Stimulated activated naive B cell treated with anti-CD40 and anti-IgM and Interleukin-4, amounts not matched to agents 10 μg/mL and 1 μg/mL and 100 μg/mL, for 72 hours (primary cell): ENCODE measurements at regions not wholly inside any gene's neighbourhood (a gene's known extent, or its start where the extent isn't known, plus 50 kb on each side); places are given as distances from the start of the nearest gene placed in this dataset.

ENCODE experiments used
- ATAC-seq, 2 donors: fragments of 150-1000 bp; cut with Tn5 transposase; replicated peaks; 2 replicates each; pipeline ENCODE4 v1.10.0; 2021; ENCODE audit warnings: moderate library complexity in 1 of 2
- DNase-seq: peaks from one replicate; pipeline ENCODE4 v3.0.0; 2021
- H3K27ac Mint-ChIP-seq: one replicate; pipeline ENCODE4 v1.8.0; 2022; ENCODE audit warnings: mild to moderate bottlenecking, mixed read lengths
- H3K27me3 Mint-ChIP-seq, 2 donors: one replicate each; pipeline ENCODE4 v1.8.0; 2022; ENCODE audit warnings: mixed read lengths in 2 of 2
- H3K36me3 Mint-ChIP-seq, 2 donors: one replicate each; pipeline ENCODE4 v1.8.0; 2022; ENCODE audit warnings: mixed read lengths in 2 of 2, mild to moderate bottlenecking in 1 of 2
- H3K4me1 Mint-ChIP-seq, 2 donors: one replicate each; pipeline ENCODE4 v1.8.0; 2022; ENCODE audit warnings: mixed read lengths in 2 of 2, mild to moderate bottlenecking in 1 of 2
- H3K4me3 Mint-ChIP-seq, 2 donors: one replicate each; pipeline ENCODE4 v1.8.0; 2022; ENCODE audit warnings: mild to moderate bottlenecking in 2 of 2, mixed read lengths in 2 of 2, moderate library complexity in 1 of 2
- H3K9me3 Mint-ChIP-seq, 2 donors: one replicate each; pipeline ENCODE4 v1.8.0; 2022; ENCODE audit warnings: mixed read lengths in 2 of 2, mild to moderate bottlenecking in 1 of 2

DNA sequence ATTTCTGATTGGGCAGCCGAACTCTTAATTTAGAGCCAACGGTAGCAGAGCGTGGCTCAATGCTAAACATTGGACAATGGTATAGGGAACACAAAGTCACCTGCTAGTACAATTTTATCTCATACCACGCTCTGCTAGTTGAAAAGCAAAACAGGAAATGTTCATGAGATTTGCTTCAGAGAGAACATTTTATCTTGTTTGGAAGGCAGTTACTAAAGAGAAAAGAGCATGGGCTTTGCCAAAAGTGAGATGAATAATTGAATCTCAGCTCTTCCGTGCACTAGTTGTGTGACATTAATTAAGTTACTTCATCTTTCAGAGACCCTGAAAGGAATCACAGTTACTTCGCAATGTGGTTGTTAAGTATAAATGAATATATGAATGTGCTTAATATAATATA is 161.5 kb upstream of the FAM13C start:
- Mint-ChIP-seq H3K36me3 (peaks cover 0 to 2% of the 10 kb centered on the region in 2 donors), H3K27ac (no peak overlapping the region), H3K4me1 (no peaks in the 10 kb centered on the region), H3K9me3 (peaks cover 0 to 4% of the 10 kb centered on the region in 2 donors), H3K4me3 (no peak overlapping the region), H3K27me3 (peaks cover 0 to 5% of the 10 kb centered on the region in 2 donors)
- DNase-seq (no peak), ATAC-seq (no peak)

DNA sequence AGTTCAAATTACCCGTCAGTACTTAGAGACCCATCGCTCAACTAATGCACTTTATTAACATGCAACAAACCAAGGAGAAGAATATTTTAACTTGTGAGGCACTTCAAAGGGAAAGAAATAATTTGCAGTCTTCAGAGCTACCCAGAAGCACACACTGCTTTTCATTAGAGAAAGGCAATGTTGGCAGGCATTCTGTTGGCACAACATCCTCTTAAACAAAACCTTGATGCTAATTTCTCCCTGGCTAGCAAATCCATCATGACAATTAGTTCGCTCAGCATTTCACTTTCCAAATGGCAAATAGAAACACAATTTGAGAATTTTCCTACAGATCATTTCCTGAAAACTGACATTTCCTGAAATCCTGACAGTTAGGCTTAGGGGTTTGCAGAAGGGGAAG is 155.6 kb upstream of the FAM13C start:
- Mint-ChIP-seq H3K36me3 (peaks cover 0 to 2% of the 10 kb centered on the region in 2 donors), H3K4me3 (no peak overlapping the region), H3K27me3 (no peaks in the 10 kb centered on the region), H3K27ac (no peak overlapping the region), H3K9me3 (peaks cover 0 to 2% of the 10 kb centered on the region in 2 donors), H3K4me1 (no peaks in the 10 kb centered on the region)
- DNase-seq (no peak), ATAC-seq (no peak)

DNA sequence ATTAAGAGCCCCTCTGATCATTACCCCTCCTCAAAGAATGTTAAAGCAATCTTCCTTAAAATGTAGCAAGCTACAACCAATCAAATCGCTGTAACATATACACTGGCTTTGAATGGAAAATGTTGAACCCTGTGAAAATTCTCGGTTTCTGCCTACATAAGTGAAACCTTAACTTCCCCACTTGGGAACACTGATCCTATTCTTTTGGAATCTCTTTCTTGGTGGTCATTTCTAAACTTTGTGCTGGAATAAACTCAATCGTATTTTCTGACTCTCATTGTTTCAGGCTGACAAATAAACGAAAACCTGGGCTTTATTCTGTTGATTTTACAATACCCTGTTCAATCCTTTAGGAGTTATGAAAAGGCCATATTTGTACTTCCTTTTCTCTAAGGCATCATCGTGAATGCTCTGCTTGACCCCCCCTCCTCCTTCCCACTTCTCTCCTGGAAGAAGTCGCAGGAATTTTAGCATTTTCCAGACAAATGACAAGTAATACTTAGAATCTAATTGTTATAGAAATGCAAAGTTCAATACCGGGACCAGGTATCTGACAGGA is 155.1 kb upstream of the FAM13C start:
- DNase-seq (no peak), ATAC-seq (no peak)
- H3K27me3 Mint-ChIP-seq: no peaks in the 10 kb centered on the region
- peaks cover 0 to 2% of the 10 kb centered on the region in 2 donors for H3K9me3 Mint-ChIP-seq
- H3K4me3 Mint-ChIP-seq: no peak overlapping the region
- no peaks in the 10 kb centered on the region for H3K4me1 Mint-ChIP-seq
- H3K36me3 Mint-ChIP-seq: peaks cover 0 to 2% of the 10 kb centered on the region in 2 donors
- no peak overlapping the region for H3K27ac Mint-ChIP-seq

DNA sequence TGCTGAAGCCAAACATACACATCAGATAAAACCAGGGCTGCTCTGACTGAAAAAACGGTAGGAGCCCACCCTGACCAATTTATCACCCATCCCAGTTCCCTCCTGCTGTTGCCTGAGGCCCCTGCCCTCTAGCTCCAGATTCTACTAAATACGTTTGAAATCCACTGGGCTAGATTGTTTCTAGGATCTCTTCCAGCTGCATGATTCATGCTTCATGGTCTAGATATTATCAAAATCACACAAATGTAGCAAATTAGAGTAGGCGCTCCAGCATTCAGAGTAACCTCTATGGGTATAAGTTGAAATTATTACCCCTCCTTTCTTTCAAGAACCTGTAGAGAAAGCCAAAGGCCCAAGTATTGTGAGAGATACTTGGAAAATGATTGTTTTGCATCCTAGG is 151.2 kb upstream of the FAM13C start:
- DNase-seq (no peak), ATAC-seq (no peak)
- Mint-ChIP-seq H3K9me3 (no peaks in the 10 kb centered on the region), H3K36me3 (no peaks in the 10 kb centered on the region), H3K4me3 (no peak overlapping the region), H3K4me1 (no peaks in the 10 kb centered on the region), H3K27me3 (no peaks in the 10 kb centered on the region), H3K27ac (no peak overlapping the region)

DNA sequence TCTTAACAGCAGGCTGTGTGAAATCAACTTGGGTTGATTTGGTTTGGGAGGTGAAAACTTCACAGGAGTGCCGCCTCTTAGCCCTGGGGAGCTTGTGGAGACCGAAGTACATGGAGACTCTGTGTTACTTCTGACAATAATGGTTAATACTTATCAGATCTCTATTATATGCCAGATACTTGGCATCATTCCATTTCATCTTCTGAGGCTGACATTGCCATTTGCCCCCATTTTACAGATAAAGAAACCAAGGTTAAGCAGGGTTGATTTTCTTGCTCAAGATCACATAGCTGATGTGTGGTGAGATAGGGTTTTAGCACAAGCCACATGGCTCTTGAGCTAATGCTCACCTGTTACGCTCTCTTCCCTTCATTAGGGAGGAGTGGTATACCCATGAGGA is 150.6 kb upstream of the FAM13C start:
- Mint-ChIP-seq H3K4me3 (no peak overlapping the region), H3K4me1 (no peaks in the 10 kb centered on the region), H3K9me3 (no peaks in the 10 kb centered on the region), H3K36me3 (no peaks in the 10 kb centered on the region), H3K27me3 (no peaks in the 10 kb centered on the region), H3K27ac (no peak overlapping the region)
- ATAC-seq: no peak
- DNase-seq: no peak

DNA sequence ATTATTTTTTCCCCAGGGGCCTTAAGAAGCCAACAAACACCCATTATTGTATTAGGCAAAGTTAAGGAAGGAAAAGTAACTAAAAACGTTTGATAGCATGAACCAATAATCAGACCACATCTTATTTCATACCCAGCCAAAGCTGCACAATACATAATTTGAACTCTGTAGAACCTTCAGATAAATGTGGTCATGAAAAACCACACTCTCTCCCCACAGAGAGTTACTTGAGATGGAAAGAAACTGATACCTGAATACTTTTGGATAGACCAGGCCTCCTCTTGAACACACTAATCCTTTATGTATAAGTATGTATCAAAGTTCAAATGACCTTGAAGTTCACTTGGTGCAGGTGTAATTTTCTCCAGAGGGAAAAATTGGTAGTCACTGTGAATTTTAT is 146.6 kb upstream of the FAM13C start:
- no peak overlapping the region for H3K27ac Mint-ChIP-seq
- DNase-seq (no peak), ATAC-seq (no peak)
- no peak overlapping the region for H3K4me3 Mint-ChIP-seq
- H3K27me3 Mint-ChIP-seq: no peaks in the 10 kb centered on the region
- no peaks in the 10 kb centered on the region for H3K4me1 Mint-ChIP-seq
- H3K9me3 Mint-ChIP-seq: no peaks in the 10 kb centered on the region
- no peaks in the 10 kb centered on the region for H3K36me3 Mint-ChIP-seq

DNA sequence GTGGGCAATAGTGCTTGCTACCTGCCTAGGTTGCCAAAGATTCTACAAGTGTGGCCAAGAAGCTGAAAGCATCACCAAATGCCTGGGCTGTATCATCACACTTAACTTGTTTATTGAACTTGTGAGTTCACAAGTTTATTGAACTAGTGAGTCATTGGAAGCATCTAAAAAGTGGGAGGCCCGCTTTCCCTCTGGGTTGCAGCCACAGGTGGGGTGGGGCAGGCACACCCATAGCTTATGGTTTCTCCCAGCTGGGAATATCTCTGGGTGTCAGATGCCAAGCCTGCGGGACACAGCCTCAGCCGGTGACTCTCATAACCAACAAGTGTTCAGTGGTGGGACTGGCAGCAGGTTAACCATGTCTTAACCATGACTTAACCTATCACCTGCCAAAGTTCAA is 145.9 kb upstream of the FAM13C start:
- H3K36me3 Mint-ChIP-seq: no peaks in the 10 kb centered on the region
- H3K4me1 Mint-ChIP-seq: no peaks in the 10 kb centered on the region
- H3K4me3 Mint-ChIP-seq: no peak overlapping the region
- H3K9me3 Mint-ChIP-seq: no peaks in the 10 kb centered on the region
- ATAC-seq (no peak), DNase-seq (no peak)
- no peaks in the 10 kb centered on the region for H3K27me3 Mint-ChIP-seq
- H3K27ac Mint-ChIP-seq: no peak overlapping the region

DNA sequence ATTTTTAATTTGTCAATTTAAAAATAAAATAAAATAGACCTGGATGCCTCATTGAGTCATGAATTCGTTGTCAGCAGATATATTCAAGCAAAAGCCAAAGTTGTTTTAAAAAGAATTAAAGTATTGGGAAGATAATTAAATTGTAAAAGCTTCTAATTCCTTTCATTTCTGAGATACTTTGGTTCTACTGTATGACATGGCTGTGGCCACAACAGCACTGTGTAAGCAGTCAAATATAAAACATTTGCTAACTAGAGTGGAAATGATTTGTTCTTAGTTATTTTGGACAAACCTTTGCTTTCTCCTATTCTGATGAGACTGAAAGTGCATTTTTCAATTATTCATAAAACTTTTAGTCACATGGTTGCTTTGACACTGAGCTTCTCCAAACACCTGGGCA is 143.6 kb upstream of the FAM13C start:
- H3K4me3 Mint-ChIP-seq: no peak overlapping the region
- no peaks in the 10 kb centered on the region for H3K9me3 Mint-ChIP-seq
- no peak for ATAC-seq
- DNase-seq: no peak
- H3K36me3 Mint-ChIP-seq: no peaks in the 10 kb centered on the region
- H3K4me1 Mint-ChIP-seq: no peaks in the 10 kb centered on the region
- no peak overlapping the region for H3K27ac Mint-ChIP-seq
- no peaks in the 10 kb centered on the region for H3K27me3 Mint-ChIP-seq

DNA sequence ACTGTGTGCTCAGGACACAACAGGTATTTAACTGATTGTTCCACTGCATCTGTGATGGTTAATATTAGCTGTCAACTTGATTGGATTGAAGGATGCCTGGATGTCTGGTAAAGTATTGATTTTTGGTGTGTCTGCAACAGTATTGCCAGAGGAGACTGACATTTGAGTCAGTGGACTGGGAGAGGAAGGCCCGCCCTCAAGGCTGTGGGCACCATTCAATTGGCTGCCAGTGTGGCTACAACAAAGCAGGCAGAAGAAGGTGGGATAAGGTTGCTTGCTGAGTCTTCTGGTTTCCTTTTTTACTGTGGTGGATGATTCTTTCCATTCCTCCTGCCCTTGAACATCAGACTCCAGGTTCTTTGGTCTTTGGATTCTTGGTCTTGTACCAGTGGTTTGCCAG is 137.1 kb upstream of the FAM13C start:
- H3K9me3 Mint-ChIP-seq: peaks cover 11 to 19% of the 10 kb centered on the region in 2 donors
- H3K27me3 Mint-ChIP-seq: peaks cover 0 to 7% of the 10 kb centered on the region in 2 donors
- no peak overlapping the region for H3K4me3 Mint-ChIP-seq
- peaks cover 0 to 3% of the 10 kb centered on the region in 2 donors for H3K36me3 Mint-ChIP-seq
- no peak overlapping the region for H3K27ac Mint-ChIP-seq
- no peaks in the 10 kb centered on the region for H3K4me1 Mint-ChIP-seq
- no peak for ATAC-seq
- DNase-seq: no peak

DNA sequence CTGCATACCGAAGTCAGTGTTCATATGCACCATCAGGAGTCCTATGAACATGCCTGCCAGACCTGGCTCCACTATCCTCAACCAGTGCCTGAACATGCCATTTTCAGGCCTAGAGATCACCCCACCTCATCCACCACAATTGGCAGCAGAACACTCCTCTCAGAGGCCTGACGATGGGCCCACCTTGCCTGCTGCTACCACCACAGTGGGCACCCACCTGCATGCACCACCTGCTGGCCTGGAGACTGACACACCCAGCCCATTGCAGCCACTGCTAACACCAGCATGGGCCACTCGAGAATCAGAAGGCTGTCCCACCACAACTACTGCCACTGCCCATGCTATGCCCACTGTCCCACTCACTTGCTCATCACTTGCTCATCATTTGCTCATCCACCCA is 130.7 kb upstream of the FAM13C start:
- H3K9me3 Mint-ChIP-seq: peaks cover 16 to 24% of the 10 kb centered on the region in 2 donors
- peaks cover 0 to 3% of the 10 kb centered on the region in 2 donors for H3K36me3 Mint-ChIP-seq
- no peak for ATAC-seq

DNA sequence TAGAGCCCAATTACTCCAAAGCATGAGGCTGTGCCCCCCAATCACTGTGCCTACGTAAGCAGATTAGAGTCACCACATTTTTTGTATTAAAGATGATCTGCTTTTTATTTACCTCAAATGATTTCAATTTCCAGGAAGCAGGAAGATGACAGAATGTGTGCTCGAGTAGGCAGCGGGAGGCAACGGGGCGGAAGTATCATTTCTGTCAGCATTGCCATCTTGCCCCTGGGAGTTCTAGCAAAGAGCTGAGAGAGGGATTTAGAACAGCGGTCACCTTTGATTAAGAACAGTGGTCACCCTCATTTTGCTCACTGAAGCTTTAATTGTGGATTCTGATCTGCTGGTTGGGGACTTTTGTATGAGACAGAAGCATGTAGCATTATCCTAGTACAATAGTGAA is 117.1 kb upstream of the FAM13C start:
- peaks cover 13 to 18% of the 10 kb centered on the region in 2 donors for H3K9me3 Mint-ChIP-seq
- H3K4me1 Mint-ChIP-seq: no peaks in the 10 kb centered on the region
- ATAC-seq (no peak), DNase-seq (no peak)
- no peaks in the 10 kb centered on the region for H3K36me3 Mint-ChIP-seq
- no peaks in the 10 kb centered on the region for H3K27me3 Mint-ChIP-seq
- no peak overlapping the region for H3K27ac Mint-ChIP-seq
- H3K4me3 Mint-ChIP-seq: no peak overlapping the region

More for the DNA sequence above, 130.7 kb upstream of the FAM13C start:
- Mint-ChIP-seq H3K27me3 (no peaks in the 10 kb centered on the region), H3K4me1 (no peaks in the 10 kb centered on the region), H3K27ac (no peak overlapping the region), H3K4me3 (no peak overlapping the region)
- DNase-seq: no peak

DNA sequence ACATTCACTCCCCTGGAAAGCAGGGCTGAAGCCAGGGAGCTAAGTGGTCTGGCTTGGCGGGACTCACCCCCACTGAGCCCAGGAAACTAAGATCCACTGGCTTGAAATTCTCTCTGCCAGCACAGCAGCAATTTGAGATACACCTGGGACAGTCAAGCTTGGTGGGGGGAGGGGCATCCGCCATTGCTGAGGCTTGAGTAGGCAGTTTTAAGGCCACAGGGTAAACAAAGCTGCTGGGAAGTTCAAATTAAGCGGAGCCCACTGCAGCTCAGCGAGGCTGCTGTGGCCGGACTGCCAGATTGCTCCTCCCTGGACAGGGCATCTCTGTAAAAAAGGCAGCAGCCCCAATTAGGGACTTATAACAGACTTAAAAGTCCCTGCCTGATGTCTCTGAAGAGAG is 108.2 kb upstream of the FAM13C start:
- Mint-ChIP-seq H3K27me3 (no peaks in the 10 kb centered on the region), H3K36me3 (no peaks in the 10 kb centered on the region), H3K4me1 (no peaks in the 10 kb centered on the region), H3K9me3 (peaks cover 11 to 12% of the 10 kb centered on the region in 2 donors), H3K4me3 (no peak overlapping the region), H3K27ac (no peak overlapping the region)
- no peak for DNase-seq
- ATAC-seq: no peak

DNA sequence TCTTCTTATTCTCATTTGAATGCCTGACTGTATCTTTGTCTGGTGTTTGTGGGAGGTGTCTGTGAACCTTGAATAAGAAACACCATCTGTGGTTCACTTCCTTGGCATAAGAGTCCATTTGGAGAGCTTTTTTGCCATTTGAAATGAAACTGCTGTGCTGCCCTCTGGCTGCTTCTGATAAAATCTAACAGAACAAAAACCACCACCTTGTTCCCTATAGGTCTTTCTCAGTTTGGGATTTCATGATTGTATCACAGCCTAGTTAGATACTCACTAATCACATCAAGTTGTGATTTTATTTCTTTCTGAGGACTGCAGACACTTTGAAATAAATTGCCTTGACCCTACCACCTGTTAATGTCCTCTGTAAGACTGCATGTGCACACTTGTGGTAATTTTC is 102.7 kb upstream of the FAM13C start:
- H3K9me3 Mint-ChIP-seq: peaks cover 1 to 3% of the 10 kb centered on the region in 2 donors
- DNase-seq: no peak
- no peaks in the 10 kb centered on the region for H3K36me3 Mint-ChIP-seq
- no peaks in the 10 kb centered on the region for H3K4me1 Mint-ChIP-seq
- no peak for ATAC-seq
- no peak overlapping the region for H3K4me3 Mint-ChIP-seq
- no peak overlapping the region for H3K27ac Mint-ChIP-seq
- H3K27me3 Mint-ChIP-seq: no peaks in the 10 kb centered on the region

DNA sequence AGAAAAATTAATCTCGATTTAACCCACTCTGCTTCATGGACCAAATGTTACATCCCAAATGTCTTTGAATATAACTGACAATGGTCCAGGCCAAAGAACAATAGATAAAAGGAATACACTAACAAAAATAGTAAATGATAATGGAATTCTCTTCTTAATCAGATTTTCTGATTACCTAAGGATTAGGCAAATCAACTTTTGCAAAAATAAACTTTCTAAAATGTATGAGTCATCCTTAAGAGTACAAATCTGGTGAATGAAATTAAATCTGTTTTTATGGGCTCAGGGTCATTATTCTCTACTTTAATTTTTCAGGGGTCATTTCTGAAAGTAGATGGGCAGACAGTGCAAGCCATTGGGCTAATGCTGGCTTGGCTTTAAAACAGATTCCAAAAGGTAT is 102.1 kb upstream of the FAM13C start:
- Mint-ChIP-seq H3K4me1 (no peaks in the 10 kb centered on the region), H3K9me3 (peaks cover 1 to 3% of the 10 kb centered on the region in 2 donors), H3K4me3 (no peak overlapping the region), H3K36me3 (no peaks in the 10 kb centered on the region), H3K27me3 (no peaks in the 10 kb centered on the region), H3K27ac (no peak overlapping the region)
- ATAC-seq: no peak
- DNase-seq: no peak

DNA sequence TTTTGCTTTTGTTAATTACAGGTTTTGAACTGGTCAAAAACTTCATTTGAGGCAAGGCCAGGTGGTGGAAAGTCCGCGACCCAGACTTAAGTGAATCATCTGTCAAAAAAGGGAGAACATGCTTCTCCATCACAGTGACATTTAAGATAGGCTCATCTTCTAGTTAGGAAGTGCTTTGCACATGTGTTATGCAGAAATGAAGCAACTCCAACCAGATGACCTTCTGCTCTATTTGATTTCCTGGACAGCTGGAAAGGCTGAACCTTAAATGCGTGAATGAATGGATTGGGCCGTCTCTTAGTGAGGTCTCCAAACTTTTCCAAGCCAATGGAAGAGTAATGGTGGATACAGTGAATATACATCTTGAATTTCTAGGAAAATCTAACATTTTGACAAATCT is 101.6 kb upstream of the FAM13C start:
- H3K27me3 Mint-ChIP-seq: no peaks in the 10 kb centered on the region
- H3K9me3 Mint-ChIP-seq: peaks cover 1 to 3% of the 10 kb centered on the region in 2 donors
- DNase-seq: no peak
- no peak overlapping the region for H3K27ac Mint-ChIP-seq
- no peaks in the 10 kb centered on the region for H3K36me3 Mint-ChIP-seq
- H3K4me1 Mint-ChIP-seq: no peaks in the 10 kb centered on the region
- ATAC-seq: no peak
- H3K4me3 Mint-ChIP-seq: no peak overlapping the region

DNA sequence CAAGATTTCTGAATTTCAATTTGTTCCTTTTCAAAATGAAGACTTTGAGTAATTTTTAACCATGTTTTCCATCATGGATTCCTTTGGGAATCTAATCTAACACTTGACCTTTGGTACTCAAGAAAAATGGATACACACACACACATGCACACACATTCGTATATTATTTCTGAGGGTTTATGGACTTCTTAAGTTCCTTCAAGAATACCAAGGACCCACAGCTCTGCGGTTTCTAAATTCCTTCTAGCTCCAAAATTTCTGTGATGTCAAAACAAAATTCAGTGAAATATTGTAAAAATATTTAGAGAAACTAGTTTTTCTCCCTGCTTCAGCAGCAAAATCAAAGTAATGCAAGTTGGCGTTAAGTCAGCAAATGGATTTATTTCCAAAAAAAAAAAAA is 98.3 kb upstream of the FAM13C start:
- Mint-ChIP-seq H3K4me1 (no peaks in the 10 kb centered on the region), H3K27me3 (no peaks in the 10 kb centered on the region), H3K36me3 (no peaks in the 10 kb centered on the region), H3K27ac (no peak overlapping the region), H3K4me3 (no peak overlapping the region), H3K9me3 (no peaks in the 10 kb centered on the region)
- DNase-seq (no peak), ATAC-seq (no peak)
